Activated CD4-positive, alpha-beta T cell treated with anti-CD3 and anti-CD28 coated beads, Interleukin-2, Interleukin-4, amounts not matched to agents 100 ng/mL and 50 ng/mL, durations not matched to agents 16 hours and 8 hours (primary cell): ENCODE measurements at regions not wholly inside any gene's neighbourhood (a gene's known extent, or its start where the extent isn't known, plus 50 kb on each side); places are given as distances from the start of the nearest gene placed in this dataset.
"Not testable (repeated sequence)": the region's sequence is repeated elsewhere in the genome, so short reads cannot be mapped to it uniquely, and the experiment has no call there.

Experiments
- DNase-seq: peaks from one replicate; pipeline ENCODE4 v3.0.0-alpha.2; 2020; ENCODE audit warnings: low spot score

GRCh38 chr2:83143946-83144345, 1315.1 kb downstream of the SUCLG1 start:
- DNase-seq, result no peak

GRCh38 chr2:83142934-83143333, 1316.1 kb downstream of the SUCLG1 start:
- no peak for DNase-seq

GRCh38 chr2:83115606-83116005, 1343.5 kb downstream of the SUCLG1 start:
- DNase-seq, result no peak

GRCh38 chr2:83115155-83115554, 1343.9 kb downstream of the SUCLG1 start:
- no peak for DNase-seq

GRCh38 chr2:83113953-83114352, 1345.1 kb downstream of the SUCLG1 start:
- DNase-seq, result no peak

- DNase-seq, result no peak
Measured at GRCh38 chr2:83112858-83113257, 1346.2 kb downstream of the SUCLG1 start.

GRCh38 chr2:83109284-83109683, 1349.8 kb downstream of the SUCLG1 start:
- DNase-seq, result no peak

- DNase-seq, result no peak
Measured at GRCh38 chr2:83106853-83107252, 1352.2 kb downstream of the SUCLG1 start.

- DNase-seq, result no peak
Measured at GRCh38 chr2:83104202-83104601, 1354.9 kb downstream of the SUCLG1 start.

GRCh38 chr2:83103613-83104012, 1355.5 kb downstream of the SUCLG1 start:
- DNase-seq, result no peak

- not testable (repeated sequence) for DNase-seq
Measured at GRCh38 chr2:83089051-83089450, 1370.0 kb downstream of the SUCLG1 start.

- DNase-seq, result no peak
Measured at GRCh38 chr2:83085869-83086268, 1373.2 kb downstream of the SUCLG1 start.

- no peak for DNase-seq
Measured at GRCh38 chr2:83081826-83082690, 1377.0 kb downstream of the SUCLG1 start.

- DNase-seq, result no peak
Measured at GRCh38 chr2:83079007-83079406, 1380.1 kb downstream of the SUCLG1 start.

- no peak for DNase-seq
Measured at GRCh38 chr2:83072767-83073166, 1386.3 kb downstream of the SUCLG1 start.

GRCh38 chr2:83071914-83072313, 1387.2 kb downstream of the SUCLG1 start:
- DNase-seq, result no peak

GRCh38 chr2:83071352-83071751, 1387.7 kb downstream of the SUCLG1 start:
- DNase-seq, result no peak

GRCh38 chr2:83069724-83070123, 1389.4 kb downstream of the SUCLG1 start:
- DNase-seq, result no peak

GRCh38 chr2:83068714-83069113, 1390.4 kb downstream of the SUCLG1 start:
- DNase-seq, result no peak

- DNase-seq, result no peak
Measured at GRCh38 chr2:83067947-83068346, 1391.1 kb downstream of the SUCLG1 start.

- DNase-seq, result no peak
Measured at GRCh38 chr2:83063933-83064332, 1395.1 kb downstream of the SUCLG1 start.

GRCh38 chr2:83063511-83063910, 1395.6 kb downstream of the SUCLG1 start:
- no peak for DNase-seq

GRCh38 chr2:83058683-83059082, 1400.4 kb downstream of the SUCLG1 start:
- DNase-seq, result no peak

GRCh38 chr2:83055376-83056010, 1403.6 kb downstream of the SUCLG1 start:
- no peak for DNase-seq
